ENCODE measurements at regions not wholly inside any gene's neighbourhood (a gene's known extent, or its start where the extent isn't known, plus 50 kb on each side); places are given as distances from the start of the nearest gene placed in this dataset.

DNA sequence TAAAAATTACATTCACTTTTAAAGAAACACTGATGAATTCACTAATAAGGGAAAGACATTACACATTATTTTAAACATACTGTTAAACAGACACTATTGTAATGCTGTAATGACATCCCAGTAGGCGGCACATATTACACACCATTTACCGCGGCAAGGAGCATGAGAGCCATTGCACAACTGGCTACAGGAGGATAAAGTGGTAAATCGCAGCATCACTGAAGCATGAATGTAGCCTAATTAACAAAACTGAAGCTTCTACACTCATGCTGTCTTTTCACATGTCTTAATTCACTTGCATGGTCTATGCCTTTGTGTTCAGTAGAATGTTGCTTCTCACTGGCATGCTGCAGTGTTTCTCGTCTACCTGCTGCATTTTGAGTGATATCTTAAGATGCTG lies 1046.0 kb downstream of the MRPL39 start:
- Mint-ChIP-seq H3K4me3 (no peak overlapping the region), H3K27ac (no peak overlapping the region)
- H3K36me3 ChIP-seq (ENCODE audit: insufficient read depth) = no peaks in the 10 kb centered on the region

More for the DNA sequence above, 1046.0 kb downstream of the MRPL39 start:
- Histone ChIP-seq H3K4me2 (no peak overlapping the region), H3F3A (replicated peaks; ENCODE audit: low read depth) (no peaks in the 10 kb centered on the region), H3K4me3 (no peak overlapping the region), H3K27me3 (ENCODE audit: insufficient read depth) (no peaks in the 10 kb centered on the region), H4K20me1 (replicated peaks; ENCODE audit: insufficient read depth) (no peaks in the 10 kb centered on the region), H2AFZ (no peak overlapping the region), H3K27ac (ENCODE audit: low read depth) (no peak overlapping the region), H3K79me2 (replicated peaks; ENCODE audit: insufficient read depth) (no peaks in the 10 kb centered on the region), H3K9me2 (ENCODE audit: insufficient read depth) (no peaks in the 10 kb centered on the region), H3K4me1 (ENCODE audit: insufficient read depth) (no peaks in the 10 kb centered on the region)
- peaks cover 1% of the 10 kb centered on the region for H3K27me3 Mint-ChIP-seq (ENCODE audit: insufficient read depth, low read depth, poor library complexity)
- TF ChIP-seq EZH2 (IDR thresholded peaks at IDR 0.05; ENCODE audit: low read depth, unreplicated experiment) (no peak), EZH2phosphoT487 (IDR thresholded peaks at IDR 0.05; ENCODE audit: unreplicated experiment) (no peak), POLR2AphosphoS5 (IDR thresholded peaks at IDR 0.05; ENCODE audit: low read depth) (no peak), CREB1 (CRISPR knock-in tag; IDR thresholded peaks at IDR 0.05; ENCODE audit: low read depth) (no peak), ZNF331 (CRISPR knock-in tag; IDR thresholded peaks at IDR 0.05; ENCODE audit: low read depth) (no peak), STAT1 (IDR thresholded peaks at IDR 0.05; ENCODE audit: unreplicated experiment) (no peak), ZNF114 (CRISPR knock-in tag; IDR thresholded peaks at IDR 0.05) (no peak)
- TF ChIP-seq, protein P1, sequence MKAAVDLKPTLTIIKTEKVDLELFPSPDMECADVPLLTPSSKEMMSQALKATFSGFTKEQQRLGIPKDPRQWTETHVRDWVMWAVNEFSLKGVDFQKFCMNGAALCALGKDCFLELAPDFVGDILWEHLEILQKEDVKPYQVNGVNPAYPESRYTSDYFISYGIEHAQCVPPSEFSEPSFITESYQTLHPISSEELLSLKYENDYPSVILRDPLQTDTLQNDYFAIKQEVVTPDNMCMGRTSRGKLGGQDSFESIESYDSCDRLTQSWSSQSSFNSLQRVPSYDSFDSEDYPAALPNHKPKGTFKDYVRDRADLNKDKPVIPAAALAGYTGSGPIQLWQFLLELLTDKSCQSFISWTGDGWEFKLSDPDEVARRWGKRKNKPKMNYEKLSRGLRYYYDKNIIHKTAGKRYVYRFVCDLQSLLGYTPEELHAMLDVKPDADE (IDR thresholded peaks at IDR 0.05) = no peak
- TF ChIP-seq, protein P2, sequence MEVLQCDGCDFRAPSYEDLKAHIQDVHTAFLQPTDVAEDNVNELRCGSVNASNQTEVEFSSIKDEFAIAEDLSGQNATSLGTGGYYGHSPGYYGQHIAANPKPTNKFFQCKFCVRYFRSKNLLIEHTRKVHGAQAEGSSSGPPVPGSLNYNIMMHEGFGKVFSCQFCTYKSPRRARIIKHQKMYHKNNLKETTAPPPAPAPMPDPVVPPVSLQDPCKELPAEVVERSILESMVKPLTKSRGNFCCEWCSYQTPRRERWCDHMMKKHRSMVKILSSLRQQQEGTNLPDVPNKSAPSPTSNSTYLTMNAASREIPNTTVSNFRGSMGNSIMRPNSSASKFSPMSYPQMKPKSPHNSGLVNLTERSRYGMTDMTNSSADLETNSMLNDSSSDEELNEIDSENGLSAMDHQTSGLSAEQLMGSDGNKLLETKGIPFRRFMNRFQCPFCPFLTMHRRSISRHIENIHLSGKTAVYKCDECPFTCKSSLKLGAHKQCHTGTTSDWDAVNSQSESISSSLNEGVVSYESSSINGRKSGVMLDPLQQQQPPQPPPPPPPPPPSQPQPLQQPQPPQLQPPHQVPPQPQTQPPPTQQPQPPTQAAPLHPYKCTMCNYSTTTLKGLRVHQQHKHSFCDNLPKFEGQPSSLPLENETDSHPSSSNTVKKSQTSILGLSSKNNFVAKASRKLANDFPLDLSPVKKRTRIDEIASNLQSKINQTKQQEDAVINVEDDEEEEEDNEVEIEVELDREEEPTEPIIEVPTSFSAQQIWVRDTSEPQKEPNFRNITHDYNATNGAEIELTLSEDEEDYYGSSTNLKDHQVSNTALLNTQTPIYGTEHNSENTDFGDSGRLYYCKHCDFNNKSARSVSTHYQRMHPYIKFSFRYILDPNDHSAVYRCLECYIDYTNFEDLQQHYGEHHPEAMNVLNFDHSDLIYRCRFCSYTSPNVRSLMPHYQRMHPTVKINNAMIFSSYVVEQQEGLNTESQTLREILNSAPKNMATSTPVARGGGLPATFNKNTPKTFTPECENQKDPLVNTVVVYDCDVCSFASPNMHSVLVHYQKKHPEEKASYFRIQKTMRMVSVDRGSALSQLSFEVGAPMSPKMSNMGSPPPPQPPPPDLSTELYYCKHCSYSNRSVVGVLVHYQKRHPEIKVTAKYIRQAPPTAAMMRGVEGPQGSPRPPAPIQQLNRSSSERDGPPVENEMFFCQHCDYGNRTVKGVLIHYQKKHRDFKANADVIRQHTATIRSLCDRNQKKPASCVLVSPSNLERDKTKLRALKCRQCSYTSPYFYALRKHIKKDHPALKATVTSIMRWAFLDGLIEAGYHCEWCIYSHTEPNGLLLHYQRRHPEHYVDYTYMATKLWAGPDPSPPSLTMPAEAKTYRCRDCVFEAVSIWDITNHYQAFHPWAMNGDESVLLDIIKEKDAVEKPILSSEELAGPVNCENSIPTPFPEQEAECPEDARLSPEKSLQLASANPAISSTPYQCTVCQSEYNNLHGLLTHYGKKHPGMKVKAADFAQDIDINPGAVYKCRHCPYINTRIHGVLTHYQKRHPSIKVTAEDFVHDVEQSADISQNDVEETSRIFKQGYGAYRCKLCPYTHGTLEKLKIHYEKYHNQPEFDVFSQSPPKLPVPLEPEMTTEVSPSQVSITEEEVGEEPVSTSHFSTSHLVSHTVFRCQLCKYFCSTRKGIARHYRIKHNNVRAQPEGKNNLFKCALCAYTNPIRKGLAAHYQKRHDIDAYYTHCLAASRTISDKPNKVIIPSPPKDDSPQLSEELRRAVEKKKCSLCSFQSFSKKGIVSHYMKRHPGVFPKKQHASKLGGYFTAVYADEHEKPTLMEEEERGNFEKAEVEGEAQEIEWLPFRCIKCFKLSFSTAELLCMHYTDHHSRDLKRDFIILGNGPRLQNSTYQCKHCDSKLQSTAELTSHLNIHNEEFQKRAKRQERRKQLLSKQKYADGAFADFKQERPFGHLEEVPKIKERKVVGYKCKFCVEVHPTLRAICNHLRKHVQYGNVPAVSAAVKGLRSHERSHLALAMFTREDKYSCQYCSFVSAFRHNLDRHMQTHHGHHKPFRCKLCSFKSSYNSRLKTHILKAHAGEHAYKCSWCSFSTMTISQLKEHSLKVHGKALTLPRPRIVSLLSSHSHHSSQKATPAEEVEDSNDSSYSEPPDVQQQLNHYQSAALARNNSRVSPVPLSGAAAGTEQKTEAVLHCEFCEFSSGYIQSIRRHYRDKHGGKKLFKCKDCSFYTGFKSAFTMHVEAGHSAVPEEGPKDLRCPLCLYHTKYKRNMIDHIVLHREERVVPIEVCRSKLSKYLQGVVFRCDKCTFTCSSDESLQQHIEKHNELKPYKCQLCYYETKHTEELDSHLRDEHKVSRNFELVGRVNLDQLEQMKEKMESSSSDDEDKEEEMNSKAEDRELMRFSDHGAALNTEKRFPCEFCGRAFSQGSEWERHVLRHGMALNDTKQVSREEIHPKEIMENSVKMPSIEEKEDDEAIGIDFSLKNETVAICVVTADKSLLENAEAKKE (CRISPR knock-in tag; IDR thresholded peaks at IDR 0.05) = no peak
- TF ChIP-seq, protein P3, sequence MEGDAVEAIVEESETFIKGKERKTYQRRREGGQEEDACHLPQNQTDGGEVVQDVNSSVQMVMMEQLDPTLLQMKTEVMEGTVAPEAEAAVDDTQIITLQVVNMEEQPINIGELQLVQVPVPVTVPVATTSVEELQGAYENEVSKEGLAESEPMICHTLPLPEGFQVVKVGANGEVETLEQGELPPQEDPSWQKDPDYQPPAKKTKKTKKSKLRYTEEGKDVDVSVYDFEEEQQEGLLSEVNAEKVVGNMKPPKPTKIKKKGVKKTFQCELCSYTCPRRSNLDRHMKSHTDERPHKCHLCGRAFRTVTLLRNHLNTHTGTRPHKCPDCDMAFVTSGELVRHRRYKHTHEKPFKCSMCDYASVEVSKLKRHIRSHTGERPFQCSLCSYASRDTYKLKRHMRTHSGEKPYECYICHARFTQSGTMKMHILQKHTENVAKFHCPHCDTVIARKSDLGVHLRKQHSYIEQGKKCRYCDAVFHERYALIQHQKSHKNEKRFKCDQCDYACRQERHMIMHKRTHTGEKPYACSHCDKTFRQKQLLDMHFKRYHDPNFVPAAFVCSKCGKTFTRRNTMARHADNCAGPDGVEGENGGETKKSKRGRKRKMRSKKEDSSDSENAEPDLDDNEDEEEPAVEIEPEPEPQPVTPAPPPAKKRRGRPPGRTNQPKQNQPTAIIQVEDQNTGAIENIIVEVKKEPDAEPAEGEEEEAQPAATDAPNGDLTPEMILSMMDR (conservative IDR thresholded peaks at IDR 0.05; ENCODE audit: low read depth in 2 of 2) = no peak
- H3K36me3 Mint-ChIP-seq (ENCODE audit: low read depth) = peaks cover 2% of the 10 kb centered on the region
- peaks cover 88% of the 10 kb centered on the region for H3K9me3 Mint-ChIP-seq
- no peak for ATAC-seq
- no peaks in the 10 kb centered on the region for H3K4me1 Mint-ChIP-seq
- DNase-seq (ENCODE audit: low spot score) = no peak

Measured in GM23338 (cell line).